GM18511 (cell line): ENCODE measurements at regions not wholly inside any gene's neighbourhood (a gene's known extent, or its start where the extent isn't known, plus 50 kb on each side); places are given as distances from the start of the nearest gene placed in this dataset.

ENCODE experiments used
- ATAC-seq: cut with Tn5 transposase; IDR thresholded peaks from one replicate; pipeline ENCODE4 v1.9.1; 2021; ENCODE audit warnings: mild to moderate bottlenecking, moderate library complexity; ENCODE audit not compliant: unreplicated experiment

- ATAC-seq, result no peak
Observed at GRCh38 chr10:78968300-78968942, 100.3 kb upstream of the ZMIZ1 start.

GRCh38 chr10:78968943-78969342, 99.8 kb upstream of the ZMIZ1 start:
- ATAC-seq, result no peak

- ATAC-seq, result no peak
Observed at GRCh38 chr10:78969719-78970118, 99.0 kb upstream of the ZMIZ1 start.

GRCh38 chr10:78970261-78970660, 98.5 kb upstream of the ZMIZ1 start:
- no peak for ATAC-seq

GRCh38 chr10:78971094-78971682, 97.6 kb upstream of the ZMIZ1 start:
- ATAC-seq, result no peak

- no peak for ATAC-seq
Observed at GRCh38 chr10:78972160-78972946, 96.4 kb upstream of the ZMIZ1 start.

GRCh38 chr10:78972947-78973900, 95.5 kb upstream of the ZMIZ1 start:
- ATAC-seq, result peak; percentile 90

- peak; percentile 50 for ATAC-seq
Observed at GRCh38 chr10:78973901-78974616, 94.7 kb upstream of the ZMIZ1 start.

GRCh38 chr10:78974617-78975317, 94.0 kb upstream of the ZMIZ1 start:
- no peak for ATAC-seq

GRCh38 chr10:78975926-78976325, 92.8 kb upstream of the ZMIZ1 start:
- ATAC-seq, result no peak

- ATAC-seq, result no peak
Observed at GRCh38 chr10:78976825-78977755, 91.7 kb upstream of the ZMIZ1 start.

GRCh38 chr10:78979938-78980337, 88.8 kb upstream of the ZMIZ1 start:
- ATAC-seq, result no peak

- ATAC-seq, result no peak
Observed at GRCh38 chr10:78980354-78980753, 88.4 kb upstream of the ZMIZ1 start.

- no peak for ATAC-seq
Observed at GRCh38 chr10:78980815-78981214, 88.0 kb upstream of the ZMIZ1 start.

GRCh38 chr10:78981257-78981969, 87.4 kb upstream of the ZMIZ1 start:
- ATAC-seq, result peak; percentile 93

GRCh38 chr10:78981970-78982281, 86.8 kb upstream of the ZMIZ1 start:
- ATAC-seq, result no peak

GRCh38 chr10:78982726-78983125, 86.0 kb upstream of the ZMIZ1 start:
- ATAC-seq, result no peak

GRCh38 chr10:78983608-78984007, 85.2 kb upstream of the ZMIZ1 start:
- no peak for ATAC-seq
